Urothelium cell line (cell line): ENCODE measurements at regions not wholly inside any gene's neighbourhood (a gene's known extent, or its start where the extent isn't known, plus 50 kb on each side); places are given as distances from the start of the nearest gene placed in this dataset.

ENCODE experiments used
- DNase-seq: peaks from one replicate; pipeline ENCODE4 v3.0.0; 2011; ENCODE audit warnings: low spot score, mixed read lengths
- FAIRE-seq: peaks from 2 replicates; lab custom pipeline; 2011; peaks lifted over from hg19 to GRCh38; lab: Jason Lieb, UNC

DNA sequence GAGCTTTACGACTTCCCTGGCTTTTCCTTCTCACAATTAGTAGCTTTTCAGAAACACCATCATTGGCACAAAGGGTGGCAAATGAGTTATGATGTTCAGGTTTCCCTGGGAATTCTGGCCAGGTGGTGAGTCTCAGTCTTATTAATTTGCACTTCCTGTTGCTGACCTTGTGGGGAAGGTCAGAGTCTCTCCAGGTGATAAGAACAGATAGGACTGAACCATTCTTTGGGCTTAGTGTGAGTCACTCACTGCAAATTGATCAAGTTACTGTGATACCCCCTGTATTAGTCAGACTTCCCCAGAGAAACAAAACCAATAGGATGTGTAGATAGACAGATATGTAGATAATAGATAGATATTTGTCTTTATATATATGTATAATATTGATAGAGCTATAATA lies 53.8 kb upstream of the RANBP3L start:
- DNase-seq (no peak), FAIRE-seq (no peak)

GRCh38 chr5:36356915-36357314 lies 55.2 kb upstream of the RANBP3L start:
- DNase-seq (no peak), FAIRE-seq (no peak)

DNA sequence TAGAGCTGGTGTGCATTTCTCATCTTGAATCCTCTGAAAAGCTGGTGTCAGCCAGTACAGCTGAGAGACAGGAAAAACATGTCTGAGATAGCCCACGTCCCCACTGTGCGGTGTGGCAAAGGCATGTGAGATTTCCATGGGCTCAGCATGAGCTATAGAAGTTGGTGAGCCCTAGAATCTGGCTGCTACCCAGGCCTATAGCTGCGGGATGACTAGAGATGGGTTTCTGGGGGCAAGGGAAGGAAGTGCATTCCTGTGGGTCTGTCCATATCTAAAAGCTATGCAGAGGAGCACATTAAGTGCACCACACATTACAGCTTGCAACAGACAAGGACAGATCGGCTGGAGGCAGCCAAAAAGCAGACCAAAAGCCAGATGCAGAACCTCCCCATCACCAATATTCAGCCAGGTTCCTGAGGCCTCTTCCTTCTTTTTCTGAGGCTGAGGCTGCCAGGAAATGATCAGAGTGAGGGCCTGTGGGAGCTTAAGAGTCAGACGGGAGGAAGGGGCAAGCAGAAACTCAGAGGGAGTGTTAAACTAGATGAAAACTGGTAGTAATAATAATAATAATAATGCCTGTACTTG lies 55.8 kb upstream of the RANBP3L start:
- DNase-seq (peak; percentile 57), FAIRE-seq (no peak)

DNA sequence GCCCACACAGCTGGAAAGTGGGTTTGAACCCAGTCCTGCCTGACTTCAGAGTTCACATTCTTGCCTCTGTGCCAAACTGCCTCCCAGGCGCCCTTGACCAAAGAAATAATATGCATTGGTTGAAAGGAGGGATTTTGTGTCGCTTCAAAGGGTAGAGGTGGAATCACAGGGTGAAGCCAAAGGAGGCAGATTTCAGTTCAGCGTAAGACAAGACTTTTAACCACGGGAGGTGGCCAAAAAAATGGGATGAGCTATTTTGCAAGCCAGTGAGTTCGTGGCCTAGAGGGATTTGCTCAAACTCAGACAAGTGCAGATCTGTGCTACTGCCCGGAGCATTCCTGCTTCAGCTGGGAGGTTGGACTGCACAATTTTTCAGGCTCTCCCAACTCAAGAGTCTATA lies 57.6 kb upstream of the RANBP3L start:
- FAIRE-seq (no peak), DNase-seq (no peak)

GRCh38 chr5:36360307-36360706 lies 58.6 kb upstream of the RANBP3L start:
- no peak for DNase-seq
- no peak for FAIRE-seq

DNA sequence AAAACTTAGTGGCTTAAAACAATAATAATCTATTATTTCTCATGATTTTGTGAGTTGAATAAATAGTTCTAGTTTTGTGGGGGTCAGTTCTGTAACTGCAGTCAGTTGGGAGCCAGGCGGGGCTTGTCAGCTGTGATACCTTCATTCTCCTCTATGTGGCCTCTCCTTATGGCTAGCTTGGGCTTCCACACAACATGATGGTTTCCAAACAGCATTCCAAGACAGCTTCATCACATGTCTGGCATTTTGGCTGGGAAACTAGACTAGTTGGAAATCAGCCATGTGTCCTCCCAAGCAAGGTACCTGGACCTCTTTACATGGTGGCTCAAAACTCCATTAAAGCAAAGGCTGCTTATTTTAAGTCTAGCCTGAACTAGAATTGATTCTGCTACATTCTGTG lies 61.4 kb upstream of the RANBP3L start:
- FAIRE-seq: peak; percentile 81

GRCh38 chr5:36363744-36364143 lies 62.0 kb upstream of the RANBP3L start:
- no peak for FAIRE-seq

More for the DNA sequence above, 61.4 kb upstream of the RANBP3L start:
- DNase-seq: peak; percentile 79

DNA sequence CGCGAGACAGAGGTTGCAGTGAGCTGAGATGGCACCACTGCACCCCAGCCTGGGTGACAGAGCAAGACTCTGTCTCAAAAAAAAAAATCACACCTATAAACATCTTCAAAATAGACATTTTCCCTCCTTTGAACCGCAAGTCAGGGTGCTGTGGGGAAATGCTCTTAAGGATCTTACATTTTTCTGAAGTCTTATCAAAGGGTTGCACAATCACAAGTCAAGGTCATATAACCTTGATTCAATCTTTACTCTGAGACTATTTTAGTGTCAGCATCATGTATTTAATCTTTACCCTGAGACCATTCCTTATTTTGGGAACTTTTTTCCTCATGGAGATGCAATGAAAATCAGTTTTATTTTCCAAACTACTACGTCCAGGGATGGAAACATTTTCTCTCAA lies 62.8 kb upstream of the RANBP3L start:
- FAIRE-seq: no peak

More at GRCh38 chr5:36363744-36364143, 62.0 kb upstream of the RANBP3L start:
- DNase-seq: no peak

GRCh38 chr5:36365896-36366295 lies 64.2 kb upstream of the RANBP3L start:
- no peak for FAIRE-seq
- DNase-seq: no peak

More for the DNA sequence above, 62.8 kb upstream of the RANBP3L start:
- no peak for DNase-seq

- DNase-seq: no peak
- no peak for FAIRE-seq
Measured at GRCh38 chr5:36366883-36367282, 65.2 kb upstream of the RANBP3L start.

DNA sequence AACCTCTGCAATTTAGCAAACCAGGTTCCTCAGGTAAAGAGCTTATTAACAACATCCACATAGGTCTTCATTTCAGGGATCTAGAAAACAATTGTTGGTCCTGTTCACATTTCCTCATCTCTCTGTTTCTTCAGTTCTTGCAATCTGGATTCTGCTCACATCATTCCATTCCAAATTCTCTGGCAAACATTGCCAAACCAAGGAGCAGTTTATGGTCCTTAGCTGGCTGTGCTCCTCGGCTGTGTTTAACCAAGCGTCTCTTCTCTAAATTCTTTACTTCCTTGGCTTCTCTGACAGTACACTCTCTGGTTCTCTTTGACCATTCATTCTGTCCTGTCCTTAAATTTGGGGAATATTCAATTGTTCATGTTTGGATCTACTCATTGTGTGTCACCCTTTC lies 65.8 kb upstream of the RANBP3L start:
- FAIRE-seq (no peak), DNase-seq (no peak)

- FAIRE-seq (no peak), DNase-seq (peak; percentile 35)
Measured at GRCh38 chr5:36369219-36369690, 67.6 kb upstream of the RANBP3L start.

DNA sequence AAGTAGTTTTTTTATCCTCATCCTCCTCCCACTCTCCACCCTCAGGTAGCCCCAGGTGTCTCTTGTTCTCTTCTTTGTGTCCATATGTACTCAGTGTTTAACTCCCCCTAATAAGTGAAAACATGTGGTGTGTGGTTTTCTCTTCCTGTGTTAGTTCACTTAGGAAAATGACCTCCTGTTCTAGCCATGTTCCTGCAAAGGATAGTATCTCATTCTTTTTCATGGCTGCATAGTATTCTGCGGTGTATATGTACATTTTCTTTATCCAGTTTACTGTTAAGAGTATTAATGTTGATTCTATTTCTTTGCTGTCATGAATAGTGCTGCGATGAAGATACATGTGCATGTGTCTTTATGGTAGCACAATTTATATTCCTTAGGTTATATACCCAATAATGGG lies 68.4 kb upstream of the RANBP3L start:
- DNase-seq: no peak
- FAIRE-seq: no peak

DNA sequence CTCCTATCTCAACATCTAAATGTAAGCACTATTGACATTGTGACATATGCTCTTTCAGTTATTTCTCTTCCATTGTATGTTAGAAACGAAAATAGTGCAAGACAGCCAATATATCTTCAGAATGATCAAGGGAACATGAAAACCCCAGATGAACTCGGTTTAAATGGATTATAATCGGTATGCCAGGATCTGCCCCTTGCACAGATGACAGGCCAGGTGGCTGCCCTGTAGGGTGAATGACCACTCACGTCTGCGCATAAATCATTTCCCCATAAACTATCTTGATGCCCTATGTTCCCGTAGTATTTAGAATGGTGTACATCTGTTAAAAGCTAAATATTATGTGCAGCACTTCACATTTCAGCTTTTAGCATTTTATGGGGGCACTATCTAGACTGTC lies 69.7 kb upstream of the RANBP3L start:
- no peak for FAIRE-seq

GRCh38 chr5:36373527-36374086 lies 71.9 kb upstream of the RANBP3L start:
- peak; percentile 66 for DNase-seq
- FAIRE-seq: peak; percentile 80

More for the DNA sequence above, 69.7 kb upstream of the RANBP3L start:
- DNase-seq: no peak

GRCh38 chr5:36374266-36374862 lies 72.7 kb upstream of the RANBP3L start:
- FAIRE-seq: no peak
- peak; percentile 57 for DNase-seq

DNA sequence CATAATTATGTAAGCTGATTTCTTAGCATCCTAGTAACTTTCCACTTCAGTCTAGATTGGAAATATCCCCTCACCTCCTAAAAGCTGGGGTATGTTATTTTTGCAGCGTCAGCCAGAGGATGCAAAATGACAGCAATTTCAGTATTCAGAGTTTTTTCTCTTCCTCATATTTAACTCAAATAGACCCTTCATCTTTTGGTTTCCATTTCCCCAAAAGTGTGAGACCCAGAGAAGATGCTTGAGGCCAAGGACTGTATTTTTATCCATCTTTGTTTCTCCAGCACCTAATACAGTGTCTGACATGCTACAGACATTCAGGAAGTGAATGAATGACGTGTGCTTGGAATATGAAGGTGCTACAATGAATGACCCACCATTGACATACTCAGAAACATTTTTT lies 75.5 kb upstream of the RANBP3L start:
- FAIRE-seq: no peak

DNA sequence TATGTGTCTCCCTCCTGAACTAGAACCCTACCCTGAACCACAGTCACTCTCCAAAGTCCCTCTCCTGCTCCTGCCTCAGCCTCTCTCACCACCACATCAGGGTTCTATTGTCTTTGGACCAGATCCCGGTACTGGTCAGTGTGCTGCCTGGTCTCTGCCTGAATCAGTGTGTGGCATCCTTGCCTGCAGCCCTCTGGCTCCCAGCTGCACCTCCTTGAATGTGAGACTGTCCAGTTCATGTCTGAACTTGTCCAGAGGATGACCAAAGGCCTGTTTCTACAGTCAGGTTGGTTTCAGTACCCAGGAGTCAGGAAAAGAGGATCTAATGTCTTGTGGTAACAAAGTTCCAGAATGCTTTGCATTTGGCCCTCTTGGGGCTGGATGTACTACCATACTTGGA lies 76.8 kb upstream of the RANBP3L start:
- DNase-seq: no peak
- no peak for FAIRE-seq

More for the DNA sequence above, 75.5 kb upstream of the RANBP3L start:
- DNase-seq: no peak

DNA sequence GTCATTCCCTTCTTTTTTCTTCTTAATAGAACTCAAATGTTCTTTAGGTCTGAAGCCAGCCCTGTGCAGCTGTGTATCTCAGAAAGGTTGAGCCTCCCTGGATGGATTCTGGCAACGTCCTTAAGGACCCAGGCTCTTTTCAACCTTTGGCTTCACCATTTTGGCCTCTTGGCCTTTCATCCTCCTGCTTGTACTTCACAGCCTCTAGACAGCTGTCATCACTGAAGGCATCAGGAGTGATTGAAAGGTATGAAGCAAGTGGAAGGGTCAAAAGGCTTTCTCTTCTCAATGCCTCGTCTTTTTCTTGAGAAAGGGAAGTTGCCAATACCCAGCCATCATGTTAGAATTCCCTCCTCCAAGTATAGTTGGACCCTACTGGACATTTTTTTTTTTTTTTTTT lies 81.2 kb upstream of the RANBP3L start:
- DNase-seq (no peak), FAIRE-seq (no peak)

GRCh38 chr5:36383942-36384341 lies 82.2 kb upstream of the RANBP3L start:
- DNase-seq (no peak), FAIRE-seq (no peak)

GRCh38 chr5:36384845-36385244 lies 83.1 kb upstream of the RANBP3L start:
- DNase-seq: no peak
- FAIRE-seq: no peak

DNA sequence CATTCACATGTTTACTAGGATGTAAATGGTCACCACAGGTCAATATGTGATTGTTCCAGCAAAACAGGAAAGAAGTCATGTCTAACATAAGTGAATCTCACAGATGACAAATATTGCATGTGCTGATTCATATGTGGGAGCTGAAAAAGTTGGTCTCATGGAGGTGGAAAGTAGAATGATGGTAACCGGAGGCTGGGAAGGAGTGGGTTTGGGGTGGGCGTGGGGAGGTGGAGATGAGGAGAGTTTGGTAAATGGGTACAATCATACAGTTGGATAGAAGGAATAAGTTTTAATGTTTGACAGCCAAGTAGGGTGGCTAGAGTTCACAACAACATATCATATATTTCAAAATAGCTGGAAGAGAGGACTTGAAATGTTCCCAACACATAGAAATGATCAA lies 83.8 kb upstream of the RANBP3L start:
- DNase-seq (no peak), FAIRE-seq (no peak)
